ENCODE measurements at regions not wholly inside any gene's neighbourhood (a gene's known extent, or its start where the extent isn't known, plus 50 kb on each side); places are given as distances from the start of the nearest gene placed in this dataset.

GRCh38 chr5:142221091-142221860 is 103.5 kb downstream of the SPRY4 start:
- no peak for DNase-seq (ENCODE audit: low spot score)
- Histone ChIP-seq H3K4me3 (no peak overlapping the region), H3F3A (replicated peaks; ENCODE audit: low read depth) (0 out of 2 replicates have a peak, but pooled peaks cover 17% of the 10 kb centered on the region), H3K27ac (ENCODE audit: low read depth) (peak overlapping the region; percentile 9; the same call in 1 of the 2 replicates), H3K4me1 (ENCODE audit: insufficient read depth) (peaks cover 21% of the 10 kb centered on the region), H3K27me3 (ENCODE audit: insufficient read depth) (no peaks in the 10 kb centered on the region), H3K9me2 (ENCODE audit: insufficient read depth) (no peaks in the 10 kb centered on the region), H3K79me2 (replicated peaks; ENCODE audit: insufficient read depth) (no peaks in the 10 kb centered on the region), H3K36me3 (ENCODE audit: insufficient read depth) (no peaks in the 10 kb centered on the region), H2AFZ (peak overlapping the region; percentile 7; the same call in 1 of the 2 replicates), H3K4me2 (peak overlapping the region; percentile 22; the same call in 1 of the 2 replicates), H4K20me1 (replicated peaks; ENCODE audit: insufficient read depth) (no peaks in the 10 kb centered on the region)
- ATAC-seq: no peak; the same call in 2 of the 3 replicates
- no peaks in the 10 kb centered on the region for H3K9me3 Mint-ChIP-seq
- peaks cover 10% of the 10 kb centered on the region for H3K27me3 Mint-ChIP-seq (ENCODE audit: insufficient read depth, low read depth, poor library complexity)
- no peak for TF ChIP-seq STAT1 (IDR thresholded peaks at IDR 0.05; ENCODE audit: unreplicated experiment)
- no peak for TF ChIP-seq ETS1 (IDR thresholded peaks at IDR 0.05)
- no peak for TF ChIP-seq ZNF114 (CRISPR knock-in tag; IDR thresholded peaks at IDR 0.05)
- TF ChIP-seq REST (IDR thresholded peaks at IDR 0.05; ENCODE audit: unreplicated experiment): no peak
- no peak for TF ChIP-seq ZNF462 (CRISPR knock-in tag; IDR thresholded peaks at IDR 0.05)
- no peak for TF ChIP-seq EZH2phosphoT487 (IDR thresholded peaks at IDR 0.05; ENCODE audit: unreplicated experiment)
- no peak for TF ChIP-seq ZNF331 (CRISPR knock-in tag; IDR thresholded peaks at IDR 0.05; ENCODE audit: low read depth)
- H3K4me3 Mint-ChIP-seq: no peak overlapping the region; the same call in 2 of the 3 replicates
- no peaks in the 10 kb centered on the region for H3K36me3 Mint-ChIP-seq (ENCODE audit: low read depth)
- peaks cover 33% of the 10 kb centered on the region for H3K4me1 Mint-ChIP-seq
- H3K27ac Mint-ChIP-seq: no peak overlapping the region; the same call in none of the 2 replicates

All from GM23338 (cell line).